Fibroblast of pulmonary artery (primary cell): ENCODE measurements at regions not wholly inside any gene's neighbourhood (a gene's known extent, or its start where the extent isn't known, plus 50 kb on each side); places are given as distances from the start of the nearest gene placed in this dataset.

Source experiments
- DNase-seq: peaks from one replicate; pipeline ENCODE4 v3.0.0-alpha.2; 2010; ENCODE audit warnings: low read depth
- H3K4me3 ChIP-seq: replicated peaks from 2 replicates; pipeline ENCODE4 v1.5.1; 2011; ENCODE audit warnings: low read depth, mild to moderate bottlenecking, control low read depth, low read length, moderate library complexity
- CTCF ChIP-seq: IDR thresholded peaks from 2 replicates; pipeline ENCODE4 v1.5.1; 2011; ENCODE audit warnings: mild to moderate bottlenecking, control low read depth, low read length, inconsistent platforms; ENCODE audit errors: missing control alignments

- TF ChIP-seq CTCF = no peak
- no peak overlapping the region for H3K4me3 ChIP-seq
- DNase-seq = no peak
These were observed 263.4 kb downstream of the BMP7 start for GRCh38 chr20:57003012-57003411.

- no peak for TF ChIP-seq CTCF
- DNase-seq = no peak
These were observed 262.0 kb downstream of the BMP7 start for GRCh38 chr20:57004416-57004815.

GRCh38 chr20:57004951-57005933, 261.2 kb downstream of the BMP7 start:
- TF ChIP-seq CTCF = no peak
- no peak overlapping the region for H3K4me3 ChIP-seq
- no peak for DNase-seq

More at GRCh38 chr20:57004416-57004815, 262.0 kb downstream of the BMP7 start:
- H3K4me3 ChIP-seq = no peak overlapping the region

GRCh38 chr20:57006411-57007170, 259.9 kb downstream of the BMP7 start:
- DNase-seq = no peak
- TF ChIP-seq CTCF = no peak
- no peak overlapping the region for H3K4me3 ChIP-seq

- no peak overlapping the region for H3K4me3 ChIP-seq
- DNase-seq = no peak
- TF ChIP-seq CTCF = no peak
These were observed 259.3 kb downstream of the BMP7 start for GRCh38 chr20:57007171-57007540.

GRCh38 chr20:57008217-57008616, 258.2 kb downstream of the BMP7 start:
- no peak for TF ChIP-seq CTCF
- H3K4me3 ChIP-seq = no peak overlapping the region
- no peak for DNase-seq
